Renal pelvis (tissue), 1 donor: ENCODE measurements at regions not wholly inside any gene's neighbourhood (a gene's known extent, or its start where the extent isn't known, plus 50 kb on each side); places are given as distances from the start of the nearest gene placed in this dataset.

Experiments
- DNase-seq: peaks from one replicate; pipeline ENCODE4 v3.0.0-alpha.2; 2013

DNA sequence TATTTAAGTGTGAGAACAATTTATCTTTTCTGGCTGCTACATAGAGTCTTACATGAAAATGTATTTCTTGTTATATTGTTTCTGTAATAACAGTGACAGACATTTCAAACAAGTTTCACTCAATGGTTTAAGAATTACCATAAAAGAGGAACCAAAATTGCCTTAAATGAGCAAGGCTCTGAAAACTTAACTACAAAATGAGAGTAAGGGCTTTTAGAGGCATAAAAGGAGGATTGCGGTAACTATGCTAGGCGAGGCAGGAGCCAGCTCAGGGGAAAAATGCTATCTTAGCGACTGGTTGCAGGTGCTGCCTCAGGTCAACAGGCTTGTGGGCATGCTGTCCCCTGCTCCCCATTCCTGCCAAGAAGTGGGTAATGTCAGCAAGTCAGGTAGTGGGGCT lies 81.7 kb upstream of the MSI2 start:
- no peak for DNase-seq

GRCh38 chr17:57178839-57179238 lies 77.5 kb upstream of the MSI2 start:
- DNase-seq, result no peak

- no peak for DNase-seq
Measured at GRCh38 chr17:57182621-57183020, 73.7 kb upstream of the MSI2 start.

DNA sequence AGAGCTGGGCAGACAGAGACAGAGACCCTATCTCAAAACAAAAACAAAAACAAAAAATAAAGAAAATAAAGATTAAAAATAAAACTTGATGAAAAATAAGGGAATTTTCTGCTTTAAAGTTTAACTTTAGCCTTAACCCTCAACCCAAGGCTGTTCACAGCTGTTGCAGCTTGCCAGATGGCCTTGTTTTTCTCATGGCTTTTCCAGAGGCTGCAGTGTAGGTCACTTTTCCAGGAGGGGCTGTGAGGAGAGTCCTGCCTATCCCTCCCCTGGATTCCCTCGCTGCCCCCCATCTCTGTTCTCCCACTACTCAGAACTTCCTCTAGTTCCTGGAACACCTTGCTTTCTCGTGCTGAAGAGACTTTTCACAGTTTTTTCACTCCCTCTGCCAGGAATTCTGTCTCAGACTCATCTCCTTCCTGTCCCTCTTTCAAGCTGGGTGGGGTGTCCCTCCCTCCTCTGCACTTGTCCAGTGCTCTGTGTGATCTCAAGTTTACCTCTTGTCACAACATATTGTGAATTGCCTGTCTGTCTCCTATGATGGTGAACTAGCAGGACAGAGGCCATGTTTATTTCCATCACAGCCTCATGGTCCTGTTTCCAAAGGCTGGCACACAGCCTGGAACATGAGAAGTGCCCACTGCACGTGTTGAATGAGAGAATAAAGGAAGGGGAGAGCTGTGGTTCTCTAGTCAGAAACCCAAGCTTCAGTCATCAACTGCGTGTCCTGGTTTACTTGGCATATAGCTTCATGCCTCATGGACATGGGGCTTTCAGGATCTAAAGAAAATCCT lies 69.9 kb upstream of the MSI2 start:
- peak; percentile 12 for DNase-seq

DNA sequence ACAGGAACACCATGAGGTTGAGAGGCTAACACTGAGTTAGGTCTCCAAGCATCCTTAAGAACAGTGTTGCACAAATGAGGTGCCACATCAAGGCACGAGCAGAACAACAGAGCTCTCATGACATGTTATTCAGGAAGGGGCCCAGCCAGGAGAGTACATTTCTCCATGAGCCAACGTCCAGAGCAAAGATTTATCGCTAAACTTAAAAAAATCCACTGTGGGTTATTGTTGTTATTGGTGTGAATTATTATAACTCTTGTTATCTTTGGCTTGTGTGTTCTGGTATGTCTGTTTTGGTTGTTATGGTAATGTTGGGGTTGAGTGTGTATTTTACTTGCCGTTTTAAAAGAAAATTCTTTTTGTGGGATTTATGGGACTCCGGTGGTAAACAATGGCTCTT lies 68.9 kb upstream of the MSI2 start:
- peak; percentile 14 for DNase-seq

- no peak for DNase-seq
Measured at GRCh38 chr17:57195785-57196460, 60.4 kb upstream of the MSI2 start.

GRCh38 chr17:57197466-57198071 lies 58.8 kb upstream of the MSI2 start:
- DNase-seq, result no peak

DNA sequence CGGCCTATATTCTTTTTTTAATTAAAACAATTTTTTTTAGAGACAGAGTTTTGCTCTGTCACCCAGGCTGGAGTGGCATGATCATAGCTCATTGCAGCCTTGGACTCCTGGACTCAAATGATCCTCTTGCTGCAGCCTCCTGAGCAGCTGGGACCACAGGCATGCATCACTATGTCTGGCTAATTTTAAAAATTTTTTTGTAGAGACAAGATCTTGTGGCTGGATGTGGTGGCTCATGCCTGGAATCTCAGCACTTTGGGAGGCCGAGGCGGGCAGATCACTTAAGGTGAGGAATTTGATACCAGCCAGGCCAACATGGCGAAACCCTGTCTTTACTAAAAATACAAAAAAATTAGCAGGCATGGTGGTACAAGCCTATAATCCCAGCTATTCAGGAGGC lies 54.8 kb upstream of the MSI2 start:
- no peak for DNase-seq

GRCh38 chr17:57203040-57203439 lies 53.3 kb upstream of the MSI2 start:
- DNase-seq, result no peak
